ENCODE measurements at regions not wholly inside any gene's neighbourhood (a gene's known extent, or its start where the extent isn't known, plus 50 kb on each side); places are given as distances from the start of the nearest gene placed in this dataset.

- no peaks in the 10 kb centered on the region for H3K36me3 ChIP-seq
- no peak overlapping the region for H3K27ac ChIP-seq
- no peaks in the 10 kb centered on the region for H3K9me3 ChIP-seq
- H3K4me3 ChIP-seq: no peak overlapping the region
- no peak for DNase-seq
- TF ChIP-seq POLR2A (IDR thresholded peaks at IDR 0.05) (no peak), CTCF (IDR thresholded peaks at IDR 0.05) (no peak)
- no peaks in the 10 kb centered on the region for H3K27me3 ChIP-seq
- no peaks in the 10 kb centered on the region for H3K4me1 ChIP-seq
These were observed 172.4 kb downstream of the NTMT2 start for GRCh38 chr1:170318141-170318540.

GRCh38 chr1:170318736-170319135, 173.0 kb downstream of the NTMT2 start:
- Histone ChIP-seq H3K27ac (no peak overlapping the region), H3K4me1 (no peaks in the 10 kb centered on the region), H3K27me3 (no peaks in the 10 kb centered on the region), H3K9me3 (no peaks in the 10 kb centered on the region), H3K36me3 (no peaks in the 10 kb centered on the region), H3K4me3 (no peak overlapping the region)
- TF ChIP-seq CTCF (IDR thresholded peaks at IDR 0.05): no peak
- TF ChIP-seq POLR2A (IDR thresholded peaks at IDR 0.05): no peak
- DNase-seq: no peak

GRCh38 chr1:170321113-170321512, 175.4 kb downstream of the NTMT2 start:
- Histone ChIP-seq H3K4me1 (no peaks in the 10 kb centered on the region), H3K27ac (no peak overlapping the region), H3K27me3 (no peaks in the 10 kb centered on the region), H3K4me3 (no peak overlapping the region), H3K9me3 (no peaks in the 10 kb centered on the region), H3K36me3 (no peaks in the 10 kb centered on the region)
- DNase-seq: no peak
- TF ChIP-seq POLR2A (IDR thresholded peaks at IDR 0.05) (no peak), CTCF (IDR thresholded peaks at IDR 0.05) (no peak)

- H3K27me3 ChIP-seq: no peaks in the 10 kb centered on the region
These were observed 180.4 kb downstream of the NTMT2 start for GRCh38 chr1:170326186-170326585.

GRCh38 chr1:170332801-170333200, 187.0 kb downstream of the NTMT2 start:
- Histone ChIP-seq H3K9me3 (no peaks in the 10 kb centered on the region), H3K36me3 (no peaks in the 10 kb centered on the region), H3K4me3 (no peak overlapping the region), H3K27me3 (no peaks in the 10 kb centered on the region), H3K4me1 (no peaks in the 10 kb centered on the region), H3K27ac (no peak overlapping the region)
- DNase-seq: no peak
- TF ChIP-seq CTCF (IDR thresholded peaks at IDR 0.05) (no peak), POLR2A (IDR thresholded peaks at IDR 0.05) (no peak)

More at GRCh38 chr1:170326186-170326585, 180.4 kb downstream of the NTMT2 start:
- Histone ChIP-seq H3K9me3 (no peaks in the 10 kb centered on the region), H3K36me3 (no peaks in the 10 kb centered on the region), H3K4me3 (no peak overlapping the region), H3K4me1 (no peaks in the 10 kb centered on the region), H3K27ac (no peak overlapping the region)
- no peak for DNase-seq
- TF ChIP-seq CTCF (IDR thresholded peaks at IDR 0.05) (no peak), POLR2A (IDR thresholded peaks at IDR 0.05) (no peak)

GRCh38 chr1:170337413-170337994, 191.7 kb downstream of the NTMT2 start:
- no peak overlapping the region for H3K4me3 ChIP-seq
- no peaks in the 10 kb centered on the region for H3K9me3 ChIP-seq

More at GRCh38 chr1:170337413-170337994, 191.7 kb downstream of the NTMT2 start:
- H3K27ac ChIP-seq: no peak overlapping the region
- H3K27me3 ChIP-seq: no peaks in the 10 kb centered on the region
- no peaks in the 10 kb centered on the region for H3K4me1 ChIP-seq
- TF ChIP-seq POLR2A (IDR thresholded peaks at IDR 0.05) (no peak), CTCF (IDR thresholded peaks at IDR 0.05) (no peak)
- no peak for DNase-seq
- no peaks in the 10 kb centered on the region for H3K36me3 ChIP-seq

Data from Peyer's patch (tissue), 4 donors.